H1 (cell line): ENCODE measurements at regions not wholly inside any gene's neighbourhood (a gene's known extent, or its start where the extent isn't known, plus 50 kb on each side); places are given as distances from the start of the nearest gene placed in this dataset.

Source experiments
- CTCF ChIA-PET: fragments of 300-600 bp; sonication (Branson Sonifier 250); formaldehyde crosslinking; loops from one replicate; lab custom pipeline; 2021; ENCODE audit not compliant: partially characterized antibody; lab: Charles Lee
- POLR2A ChIA-PET: fragments of 300-600 bp; sonication (Branson Sonifier 250); formaldehyde crosslinking; loops from one replicate; lab custom pipeline; 2021; ENCODE audit warnings: inconsistent platforms; ENCODE audit not compliant: partially characterized antibody; lab: Charles Lee
- DNase-seq, 2 experiments: peaks; one replicate each; pipeline versions ENCODE4 v3.0.0 to v3.0.0-alpha.2; 2010 to 2022; ENCODE audit warnings: low spot score in 2 of 2, low read depth in 1 of 2, mixed read lengths in 1 of 2
- FAIRE-seq: peaks from 2 replicates; lab custom pipeline; 2011; peaks lifted over from hg19 to GRCh38; lab: Jason Lieb, UNC
- H2AFZ ChIP-seq: 2 replicates; pipeline ENCODE4 v1.8.1; 2012; ENCODE audit warnings: low read length, inconsistent platforms
- H2AK5ac ChIP-seq: 2 replicates; pipeline ENCODE4 v1.6.1; 2013; ENCODE audit warnings: low read depth, low read length
- H2BK120ac ChIP-seq: replicated peaks from 2 replicates; pipeline ENCODE3; 2013; ENCODE audit warnings: low read depth, low read length, inconsistent platforms
- H2BK12ac ChIP-seq: 2 replicates; pipeline ENCODE4 v1.6.1; 2013; ENCODE audit warnings: low read depth, low read length
- H2BK15ac ChIP-seq: 2 replicates; pipeline ENCODE4 v1.6.1; 2013; ENCODE audit warnings: low read length
- H2BK20ac ChIP-seq: 2 replicates; pipeline ENCODE4 v1.6.1; 2013; ENCODE audit warnings: low read length
- H2BK5ac ChIP-seq: 2 replicates; pipeline ENCODE4 v1.6.1; 2013; ENCODE audit warnings: low read depth, low read length
- H3K14ac ChIP-seq: 2 replicates; pipeline ENCODE4 v1.6.1; 2013; ENCODE audit warnings: inconsistent platforms; ENCODE audit not compliant: insufficient read length
- H3K18ac ChIP-seq: 2 replicates; pipeline ENCODE4 v1.6.1; 2013; ENCODE audit warnings: low read length; ENCODE audit errors: extremely low read depth
- H3K23ac ChIP-seq: 2 replicates; pipeline ENCODE4 v1.6.1; 2013; ENCODE audit warnings: inconsistent platforms; ENCODE audit not compliant: insufficient read length
- H3K23me2 ChIP-seq: 2 replicates; pipeline ENCODE4 v1.6.1; 2013; ENCODE audit warnings: low read depth, low read length
- H3K27ac ChIP-seq: 2 replicates; pipeline ENCODE4 v1.6.1; 2011; ENCODE audit warnings: low read depth, low read length, inconsistent platforms
- H3K27me3 ChIP-seq, 4 experiments: replicated peaks in 1 of 4; 1 replicate in 1 of 4; 2 replicates in 3 of 4; pipeline versions ENCODE4 v1.6.1 to v1.8.1; 2011 to 2013; ENCODE audit warnings: low read length in 3 of 4, mild to moderate bottlenecking in 3 of 4, inconsistent platforms in 2 of 4, mixed read lengths in 2 of 4, moderate library complexity in 1 of 4; ENCODE audit not compliant: control insufficient read depth in 3 of 4, insufficient read depth in 3 of 4; ENCODE audit errors: extremely low read depth in 1 of 4
- H3K36me3 ChIP-seq, 4 experiments: 2 replicates each; pipeline versions ENCODE4 v1.6.1 to v1.8.1; 2011 to 2013; ENCODE audit warnings: mild to moderate bottlenecking in 4 of 4, low read length in 3 of 4, moderate library complexity in 2 of 4, control low read depth in 1 of 4, inconsistent platforms in 1 of 4; ENCODE audit not compliant: insufficient read depth in 4 of 4, control insufficient read depth in 2 of 4
- H3K4ac ChIP-seq: replicated peaks from 2 replicates; pipeline ENCODE3; 2013; ENCODE audit warnings: low read length, low read depth, mixed read lengths, inconsistent platforms; ENCODE audit not compliant: insufficient read length
- H3K4me1 ChIP-seq, 4 experiments: replicated peaks in 1 of 4; 1 replicate in 1 of 4; 2 replicates in 3 of 4; pipeline versions ENCODE4 v1.6.1 to v1.8.1; 2011 to 2013; ENCODE audit warnings: low read length in 3 of 4, inconsistent platforms in 2 of 4, mixed read lengths in 1 of 4; ENCODE audit not compliant: insufficient read depth in 4 of 4, control insufficient read depth in 3 of 4
- H3K4me2 ChIP-seq, 2 experiments: 2 replicates each; pipeline versions ENCODE4 v1.6.1 to v1.8.1; 2011 to 2013; ENCODE audit warnings: low read depth in 2 of 2, low read length in 2 of 2, control low read depth in 1 of 2, inconsistent platforms in 1 of 2, mild to moderate bottlenecking in 1 of 2; ENCODE audit not compliant: insufficient read depth in 1 of 2
- H3K4me3 ChIP-seq, 4 experiments: fragments of 200-600, 300-600 bp in 1 of 4; sonication (generic), shearing (Covaris generic), sonication (Bioruptor Twin) in 1 of 4; 2 replicates each; pipeline versions ENCODE4 v1.5.1 to v1.8.1; 2011 to 2016; ENCODE audit warnings: low read length in 4 of 4, low read depth in 3 of 4, control low read depth in 2 of 4, inconsistent platforms in 2 of 4, mild to moderate bottlenecking in 2 of 4, mixed read lengths in 1 of 4, moderate library complexity in 1 of 4; ENCODE audit not compliant: insufficient read depth in 2 of 4; ENCODE audit errors: extremely low read depth in 1 of 4
- H3K56ac ChIP-seq: replicated peaks from 2 replicates; pipeline ENCODE3; 2013; ENCODE audit warnings: low read depth, mild to moderate bottlenecking, mixed read lengths, low read length, inconsistent platforms; ENCODE audit not compliant: insufficient read length
- H3K79me1 ChIP-seq: 2 replicates; pipeline ENCODE4 v1.6.1; 2013; ENCODE audit warnings: low read depth, low read length, control low read depth
- H3K79me2 ChIP-seq, 2 experiments: 2 replicates each; pipeline versions ENCODE4 v1.6.1 to v1.8.1; 2012 to 2013; ENCODE audit warnings: low read length in 2 of 2, mild to moderate bottlenecking in 2 of 2, inconsistent platforms in 1 of 2; ENCODE audit not compliant: insufficient read depth in 2 of 2, control insufficient read depth in 1 of 2
- H3K9ac ChIP-seq, 4 experiments: replicated peaks in 1 of 4; 1 replicate in 1 of 4; 2 replicates in 3 of 4; pipeline versions ENCODE4 v1.6.1 to v1.8.1; 2011 to 2013; ENCODE audit warnings: low read depth in 3 of 4, low read length in 3 of 4, control low read depth in 2 of 4, mild to moderate bottlenecking in 2 of 4, moderate library complexity in 2 of 4, inconsistent platforms in 1 of 4; ENCODE audit errors: extremely low read depth in 1 of 4
- H3K9me3 ChIP-seq, 2 experiments: 2 replicates each; pipeline versions ENCODE4 v1.6.1 to v1.8.1; 2012 to 2013; ENCODE audit warnings: mild to moderate bottlenecking in 2 of 2, moderate library complexity in 2 of 2, control low read depth in 1 of 2, inconsistent platforms in 1 of 2, low read depth in 1 of 2, low read length in 1 of 2, mixed read lengths in 1 of 2; ENCODE audit not compliant: insufficient read depth in 2 of 2
- H4K20me1 ChIP-seq, 2 experiments: replicated peaks in 1 of 2; 2 replicates each; pipeline versions ENCODE3 to v1.8.1; 2011 to 2013; ENCODE audit warnings: inconsistent platforms in 2 of 2, low read length in 2 of 2, mild to moderate bottlenecking in 1 of 2; ENCODE audit not compliant: insufficient read depth in 2 of 2, control insufficient read depth in 1 of 2
- H4K5ac ChIP-seq: 2 replicates; pipeline ENCODE4 v1.6.1; 2013; ENCODE audit warnings: low read length, low read depth, mixed read lengths, inconsistent platforms; ENCODE audit not compliant: insufficient read length
- H4K8ac ChIP-seq: 2 replicates; pipeline ENCODE4 v1.8.0; 2013; ENCODE audit warnings: mild to moderate bottlenecking, moderate library complexity, low read length, inconsistent platforms; ENCODE audit not compliant: insufficient read depth; ENCODE audit errors: extremely low read depth
- H4K91ac ChIP-seq: replicated peaks from 2 replicates; pipeline ENCODE3; 2013; ENCODE audit warnings: low read length, mixed read lengths, inconsistent platforms; ENCODE audit not compliant: insufficient read length
- BRCA1 ChIP-seq: IDR thresholded peaks from 2 replicates; pipeline ENCODE4 v1.6.1; 2012; ENCODE audit warnings: low read depth, low read length, improper control_type of control experiment
- WGBS, 2 experiments: shearing (Covaris generic) in 1 of 2; methylation state at CpG; one replicate each; pipeline versions ENCODE4 v1.1.6 to v1.1.7; 2013 to 2015; ENCODE audit warnings: low lambda C conversion rate in 2 of 2, mixed read lengths in 2 of 2, inconsistent platforms in 1 of 2, low coverage in 1 of 2, missing lambda C conversion rate in 1 of 2; ENCODE audit not compliant: insufficient replicate concordance in 2 of 2, insufficient coverage in 1 of 2, insufficient read length in 1 of 2; ENCODE audit errors: extremely low coverage in 1 of 2, missing lambda C conversion rate in 1 of 2; 5-methylcytosine and 5-hydroxymethylcytosine counted together

DNA sequence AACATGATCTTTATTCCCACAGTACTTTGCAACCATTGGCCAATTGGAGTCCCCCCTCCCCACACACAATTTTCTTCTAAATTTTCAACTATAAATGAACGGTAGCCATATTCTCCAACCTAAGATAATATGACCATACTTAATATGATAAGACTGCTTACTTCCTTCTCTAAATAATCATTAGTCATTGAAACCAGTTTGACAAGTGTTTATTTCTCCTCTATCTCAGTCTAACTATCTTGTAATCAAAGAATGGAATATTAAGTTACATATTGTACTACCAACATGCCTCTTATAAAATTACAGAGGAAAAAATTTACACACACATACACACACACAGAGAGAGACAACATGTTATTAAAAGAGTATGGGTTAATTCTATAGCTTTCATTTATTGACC lies 567.4 kb upstream of the TMPRSS15 start:
- Histone ChIP-seq H3K9ac (no peak overlapping the region), H3K36me3 (no peaks in the 10 kb centered on the region), H4K20me1 (no peaks in the 10 kb centered on the region), H3K4me2 (no peak overlapping the region), H2BK12ac (no peak overlapping the region), H2BK5ac (no peak overlapping the region), H3K4ac (no peak overlapping the region), H2BK120ac (no peak overlapping the region), H4K5ac (no peak overlapping the region), H3K23me2 (no peaks in the 10 kb centered on the region), H3K27ac (no peak overlapping the region), H3K27me3 (no peaks in the 10 kb centered on the region), H2AK5ac (no peak overlapping the region), H3K4me1 (no peaks in the 10 kb centered on the region), H3K79me1 (no peaks in the 10 kb centered on the region), H2BK15ac (no peak overlapping the region), H4K91ac (no peak overlapping the region), H3K9me3 (no peaks in the 10 kb centered on the region), H4K8ac (no peak overlapping the region), H3K23ac (no peak overlapping the region), H3K56ac (no peak overlapping the region), H3K79me2 (no peaks in the 10 kb centered on the region), H3K18ac (no peak overlapping the region), H3K4me3 (no peak overlapping the region), H2BK20ac (no peak overlapping the region), H2AFZ (no peak overlapping the region), H3K14ac (no peak overlapping the region)
- CTCF ChIA-PET = no interaction called here
- TF ChIP-seq BRCA1 = no peak
- POLR2A ChIA-PET = no interaction called here
- DNase-seq (no peak), FAIRE-seq (no peak)
- WGBS, 2 experiments = 58% methylated on average over 1 of the region's 1 CpG; no CpG with 5 or more reads in 1 of the 2 experiments
